ENCODE measurements at regions not wholly inside any gene's neighbourhood (a gene's known extent, or its start where the extent isn't known, plus 50 kb on each side); places are given as distances from the start of the nearest gene placed in this dataset.

GRCh38 chr9:75683591-75683990 lies 206.9 kb upstream of the PCSK5 start:
- TF ChIP-seq CTCF (IDR thresholded peaks at IDR 0.05) = no peak
- no peak for TF ChIP-seq POLR2A (IDR thresholded peaks at IDR 0.05)

Data from testis (tissue), 2 donors.